ENCODE measurements at regions not wholly inside any gene's neighbourhood (a gene's known extent, or its start where the extent isn't known, plus 50 kb on each side); places are given as distances from the start of the nearest gene placed in this dataset.
A peak's percentile ranks its signal among the peaks of the same experiment; 100 is the strongest.

DNA sequence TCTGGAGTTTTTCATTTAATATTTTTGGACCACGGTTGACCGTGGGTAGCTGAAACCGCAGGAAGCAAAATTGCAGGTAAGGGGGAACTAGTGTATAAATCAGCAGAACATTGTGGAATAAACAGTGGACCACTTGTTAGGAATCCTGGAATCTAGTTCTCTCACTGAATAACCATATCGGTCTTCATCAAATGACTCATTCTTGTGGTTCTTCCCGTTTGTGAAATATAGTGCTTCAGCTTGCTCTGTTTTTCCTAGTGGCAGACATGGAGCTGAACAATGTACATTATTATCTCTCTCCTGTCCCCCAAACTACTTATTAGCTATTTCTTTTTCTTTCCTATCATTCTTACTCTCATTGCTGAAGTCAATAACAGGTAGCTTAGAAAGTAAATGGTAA, 61.9 kb downstream of the HSPA13 start:
- 0 out of 2 replicates have a peak, but pooled peaks cover 6% of the 10 kb centered on the region for H3K27me3 ChIP-seq (ENCODE audit: insufficient read depth)
- H3K9me3 ChIP-seq: no peaks in the 10 kb centered on the region
- H3K4me1 ChIP-seq (ENCODE audit: control insufficient read depth in 1 of 2, insufficient read depth in 2 of 2, low read depth in 1 of 2, low read length in 1 of 2): no peaks in the 10 kb centered on the region
- 6% methylated on average over 5 of the region's 5 CpGs for WGBS (ENCODE audit: low lambda C conversion rate)
- no peaks in the 10 kb centered on the region for H3K9me2 ChIP-seq
- H3K4me3 ChIP-seq (ENCODE audit: low read depth in 2 of 2, low read length in 1 of 2): no peak overlapping the region
- POLR2A ChIA-PET: no interaction called here
- peaks cover 6% of the 10 kb centered on the region for H3F3A ChIP-seq (replicated peaks; ENCODE audit: insufficient read depth)
- TF ChIP-seq, protein P1, sequence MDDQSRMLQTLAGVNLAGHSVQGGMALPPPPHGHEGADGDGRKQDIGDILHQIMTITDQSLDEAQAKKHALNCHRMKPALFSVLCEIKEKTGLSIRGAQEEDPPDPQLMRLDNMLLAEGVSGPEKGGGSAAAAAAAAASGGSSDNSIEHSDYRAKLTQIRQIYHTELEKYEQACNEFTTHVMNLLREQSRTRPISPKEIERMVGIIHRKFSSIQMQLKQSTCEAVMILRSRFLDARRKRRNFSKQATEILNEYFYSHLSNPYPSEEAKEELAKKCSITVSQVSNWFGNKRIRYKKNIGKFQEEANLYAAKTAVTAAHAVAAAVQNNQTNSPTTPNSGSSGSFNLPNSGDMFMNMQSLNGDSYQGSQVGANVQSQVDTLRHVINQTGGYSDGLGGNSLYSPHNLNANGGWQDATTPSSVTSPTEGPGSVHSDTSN (IDR thresholded peaks at IDR 0.05): no peak
- peak; percentile 28; the same call in 1 of the 2 replicates for TF ChIP-seq JUND (IDR thresholded peaks at IDR 0.05)
- TF ChIP-seq MXI1 (IDR thresholded peaks at IDR 0.05; ENCODE audit: low read depth, low read length): no peak
- TF ChIP-seq, protein P2, sequence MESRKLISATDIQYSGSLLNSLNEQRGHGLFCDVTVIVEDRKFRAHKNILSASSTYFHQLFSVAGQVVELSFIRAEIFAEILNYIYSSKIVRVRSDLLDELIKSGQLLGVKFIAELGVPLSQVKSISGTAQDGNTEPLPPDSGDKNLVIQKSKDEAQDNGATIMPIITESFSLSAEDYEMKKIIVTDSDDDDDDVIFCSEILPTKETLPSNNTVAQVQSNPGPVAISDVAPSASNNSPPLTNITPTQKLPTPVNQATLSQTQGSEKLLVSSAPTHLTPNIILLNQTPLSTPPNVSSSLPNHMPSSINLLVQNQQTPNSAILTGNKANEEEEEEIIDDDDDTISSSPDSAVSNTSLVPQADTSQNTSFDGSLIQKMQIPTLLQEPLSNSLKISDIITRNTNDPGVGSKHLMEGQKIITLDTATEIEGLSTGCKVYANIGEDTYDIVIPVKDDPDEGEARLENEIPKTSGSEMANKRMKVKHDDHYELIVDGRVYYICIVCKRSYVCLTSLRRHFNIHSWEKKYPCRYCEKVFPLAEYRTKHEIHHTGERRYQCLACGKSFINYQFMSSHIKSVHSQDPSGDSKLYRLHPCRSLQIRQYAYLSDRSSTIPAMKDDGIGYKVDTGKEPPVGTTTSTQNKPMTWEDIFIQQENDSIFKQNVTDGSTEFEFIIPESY (IDR thresholded peaks at IDR 0.05; ENCODE audit: borderline replicate concordance, low read depth): no peak
- 0 out of 2 replicates have a peak, but pooled peaks have one; percentile 12 for TF ChIP-seq FOSL2 (IDR thresholded peaks at IDR 0.05; ENCODE audit: borderline replicate concordance, low read depth)
- H3K27ac ChIP-seq (ENCODE audit: low read depth in 2 of 2, low read length in 1 of 2): no peak overlapping the region
- CTCF ChIA-PET: interaction anchor here (1.0 kb wide), 1 partner anchor 417 kb away, joined by 3 read pairs; no protein-coding TSS in a partner anchor
- no peaks in the 10 kb centered on the region for H4K20me1 ChIP-seq (ENCODE audit: insufficient read depth)
- no peaks in the 10 kb centered on the region for H3K36me3 ChIP-seq (replicated peaks in 1 of 2; ENCODE audit: control insufficient read depth in 1 of 2, insufficient read depth in 2 of 2, low read length in 1 of 2)
- no peak overlapping the region for H3K9ac ChIP-seq
- no peak for DNase-seq
- H3K4me2 ChIP-seq: peak overlapping the region; percentile 22; the same call in 1 of the 2 replicates
- H2AFZ ChIP-seq (ENCODE audit: low read depth): peak overlapping the region; percentile 49; the same call in 1 of the 2 replicates
- H3K79me2 ChIP-seq (ENCODE audit: insufficient read depth): no peaks in the 10 kb centered on the region

DNA sequence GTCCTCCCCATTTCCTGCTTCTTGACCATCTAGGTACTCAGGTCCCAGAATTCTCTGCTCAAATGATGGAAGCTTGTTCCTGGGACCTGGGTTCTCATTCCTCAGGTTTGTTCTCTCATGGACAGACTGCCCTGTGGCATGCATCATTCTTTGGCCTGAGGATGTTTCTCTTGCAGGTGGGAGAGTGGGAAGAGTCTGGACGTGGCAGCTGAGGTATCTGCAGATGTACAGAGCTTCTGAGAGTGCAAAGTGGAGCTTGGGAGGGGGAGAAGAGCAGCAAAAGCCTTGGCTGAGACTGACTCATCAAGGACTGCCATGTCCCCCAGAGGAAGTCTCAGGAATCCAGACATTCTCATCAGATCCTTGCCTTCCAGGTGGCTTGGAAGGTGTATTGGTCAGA, 63.1 kb downstream of the HSPA13 start:
- Histone ChIP-seq H3K27ac (ENCODE audit: low read depth in 2 of 2, low read length in 1 of 2) (no peak overlapping the region), H3K79me2 (ENCODE audit: insufficient read depth) (no peaks in the 10 kb centered on the region), H3F3A (replicated peaks; ENCODE audit: insufficient read depth) (peaks cover 6% of the 10 kb centered on the region), H3K27me3 (ENCODE audit: insufficient read depth) (0 out of 2 replicates have a peak, but pooled peaks cover 6% of the 10 kb centered on the region), H3K36me3 (replicated peaks in 1 of 2; ENCODE audit: control insufficient read depth in 1 of 2, insufficient read depth in 2 of 2, low read length in 1 of 2) (no peaks in the 10 kb centered on the region), H3K9me3 (no peaks in the 10 kb centered on the region), H2AFZ (ENCODE audit: low read depth) (no peak overlapping the region), H3K9ac (no peak overlapping the region), H3K4me2 (no peak overlapping the region), H3K4me3 (ENCODE audit: low read depth in 2 of 2, low read length in 1 of 2) (no peak overlapping the region), H3K4me1 (ENCODE audit: control insufficient read depth in 1 of 2, insufficient read depth in 2 of 2, low read depth in 1 of 2, low read length in 1 of 2) (no peaks in the 10 kb centered on the region), H3K9me2 (no peaks in the 10 kb centered on the region), H4K20me1 (ENCODE audit: insufficient read depth) (no peaks in the 10 kb centered on the region)
- ChIA-PET POLR2A (no interaction called here), CTCF (interaction anchor here (3.6 kb wide), 1 partner anchor 13 kb away, joined by 14 read pairs; no protein-coding TSS in a partner anchor)
- 0% methylated on average over 1 of the region's 1 CpG for WGBS (ENCODE audit: low lambda C conversion rate)
- DNase-seq: no peak
- TF ChIP-seq TEAD4 (IDR thresholded peaks at IDR 0.05; ENCODE audit: borderline replicate concordance, insufficient read depth) (no peak), GATA2 (CRISPR knock-in tag; IDR thresholded peaks at IDR 0.05) (no peak), RAD21 (IDR thresholded peaks at IDR 0.05; ENCODE audit: low read length) (no peak), TAF1 (IDR thresholded peaks at IDR 0.05; ENCODE audit: borderline replicate concordance, low read depth, low read length) (no peak), EP300 (IDR thresholded peaks at IDR 0.05; ENCODE audit: borderline replicate concordance in 1 of 2, low read depth in 1 of 2, low read length in 1 of 2) (no peak), GABPA (IDR thresholded peaks at IDR 0.05; ENCODE audit: low read depth) (no peak), RFX5 (IDR thresholded peaks at IDR 0.05; ENCODE audit: low read length) (no peak), SIN3A (IDR thresholded peaks at IDR 0.05; ENCODE audit: borderline replicate concordance, low read depth, low read length) (no peak), JUND (IDR thresholded peaks at IDR 0.05) (no peak), EZH2phosphoT487 (IDR thresholded peaks at IDR 0.05; ENCODE audit: borderline replicate concordance, low read depth) (no peak)
- TF ChIP-seq, protein P3, sequence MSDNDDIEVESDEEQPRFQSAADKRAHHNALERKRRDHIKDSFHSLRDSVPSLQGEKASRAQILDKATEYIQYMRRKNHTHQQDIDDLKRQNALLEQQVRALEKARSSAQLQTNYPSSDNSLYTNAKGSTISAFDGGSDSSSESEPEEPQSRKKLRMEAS (IDR thresholded peaks at IDR 0.05; ENCODE audit: low read depth): no peak
- TF ChIP-seq, protein P4, sequence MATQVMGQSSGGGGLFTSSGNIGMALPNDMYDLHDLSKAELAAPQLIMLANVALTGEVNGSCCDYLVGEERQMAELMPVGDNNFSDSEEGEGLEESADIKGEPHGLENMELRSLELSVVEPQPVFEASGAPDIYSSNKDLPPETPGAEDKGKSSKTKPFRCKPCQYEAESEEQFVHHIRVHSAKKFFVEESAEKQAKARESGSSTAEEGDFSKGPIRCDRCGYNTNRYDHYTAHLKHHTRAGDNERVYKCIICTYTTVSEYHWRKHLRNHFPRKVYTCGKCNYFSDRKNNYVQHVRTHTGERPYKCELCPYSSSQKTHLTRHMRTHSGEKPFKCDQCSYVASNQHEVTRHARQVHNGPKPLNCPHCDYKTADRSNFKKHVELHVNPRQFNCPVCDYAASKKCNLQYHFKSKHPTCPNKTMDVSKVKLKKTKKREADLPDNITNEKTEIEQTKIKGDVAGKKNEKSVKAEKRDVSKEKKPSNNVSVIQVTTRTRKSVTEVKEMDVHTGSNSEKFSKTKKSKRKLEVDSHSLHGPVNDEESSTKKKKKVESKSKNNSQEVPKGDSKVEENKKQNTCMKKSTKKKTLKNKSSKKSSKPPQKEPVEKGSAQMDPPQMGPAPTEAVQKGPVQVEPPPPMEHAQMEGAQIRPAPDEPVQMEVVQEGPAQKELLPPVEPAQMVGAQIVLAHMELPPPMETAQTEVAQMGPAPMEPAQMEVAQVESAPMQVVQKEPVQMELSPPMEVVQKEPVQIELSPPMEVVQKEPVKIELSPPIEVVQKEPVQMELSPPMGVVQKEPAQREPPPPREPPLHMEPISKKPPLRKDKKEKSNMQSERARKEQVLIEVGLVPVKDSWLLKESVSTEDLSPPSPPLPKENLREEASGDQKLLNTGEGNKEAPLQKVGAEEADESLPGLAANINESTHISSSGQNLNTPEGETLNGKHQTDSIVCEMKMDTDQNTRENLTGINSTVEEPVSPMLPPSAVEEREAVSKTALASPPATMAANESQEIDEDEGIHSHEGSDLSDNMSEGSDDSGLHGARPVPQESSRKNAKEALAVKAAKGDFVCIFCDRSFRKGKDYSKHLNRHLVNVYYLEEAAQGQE (IDR thresholded peaks at IDR 0.05; ENCODE audit: low read depth, low read length): no peak
- TF ChIP-seq, protein P1 (IDR thresholded peaks at IDR 0.05): no peak
- TF ChIP-seq, protein P5, sequence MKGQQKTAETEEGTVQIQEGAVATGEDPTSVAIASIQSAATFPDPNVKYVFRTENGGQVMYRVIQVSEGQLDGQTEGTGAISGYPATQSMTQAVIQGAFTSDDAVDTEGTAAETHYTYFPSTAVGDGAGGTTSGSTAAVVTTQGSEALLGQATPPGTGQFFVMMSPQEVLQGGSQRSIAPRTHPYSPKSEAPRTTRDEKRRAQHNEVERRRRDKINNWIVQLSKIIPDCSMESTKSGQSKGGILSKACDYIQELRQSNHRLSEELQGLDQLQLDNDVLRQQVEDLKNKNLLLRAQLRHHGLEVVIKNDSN (IDR thresholded peaks at IDR 0.05; ENCODE audit: borderline replicate concordance, low read depth): no peak

Measured in SK-N-SH (cell line).